GM12878 (cell line): ENCODE measurements at regions not wholly inside any gene's neighbourhood (a gene's known extent, or its start where the extent isn't known, plus 50 kb on each side); places are given as distances from the start of the nearest gene placed in this dataset.

ENCODE experiments used
- CTCF ChIP-seq, 3 experiments: IDR thresholded peaks in 2 of 3; conservative IDR thresholded peaks in 1 of 3; 2 replicates each; pipeline ENCODE4 v1.5.1; 2011; ENCODE audit warnings: low read depth in 3 of 3, low read length in 3 of 3, mild to moderate bottlenecking in 3 of 3, control low read depth in 2 of 3, moderate library complexity in 2 of 3, inconsistent platforms in 1 of 3, mixed read lengths in 1 of 3; ENCODE audit not compliant: control insufficient read depth in 2 of 3, insufficient read depth in 1 of 3; ENCODE audit errors: extremely low read depth in 1 of 3
- EGR1 ChIP-seq, 2 experiments: IDR thresholded peaks; 1 replicate in 1 of 2; 2 replicates in 1 of 2; pipeline ENCODE4 v1.6.1; 2011 to 2012; ENCODE audit warnings: low read depth in 2 of 2, low read length in 2 of 2, borderline replicate concordance in 1 of 2, mild to moderate bottlenecking in 1 of 2, moderate library complexity in 1 of 2
- IKZF1 ChIP-seq: fragments of 450-650 bp; conservative IDR thresholded peaks from 2 replicates; pipeline ENCODE4 v1.6.1; 2017; ENCODE audit warnings: antibody characterized with exemption, mild to moderate bottlenecking
- NFYA ChIP-seq: IDR thresholded peaks from 2 replicates; pipeline ENCODE4 v1.6.1; 2011; ENCODE audit warnings: low read depth, mild to moderate bottlenecking, low read length, improper control_type of control experiment, borderline replicate concordance
- PAX8 ChIP-seq: fragments of 450-650 bp; IDR thresholded peaks from 2 replicates; pipeline ENCODE4 v1.6.1; 2017; ENCODE audit warnings: mild to moderate bottlenecking, moderate library complexity
- RFX5 ChIP-seq: IDR thresholded peaks from 2 replicates; pipeline ENCODE4 v1.6.1; 2011; ENCODE audit warnings: low read depth, low read length, improper control_type of control experiment
- ZNF24 ChIP-seq: fragments of 450-650 bp; IDR thresholded peaks from 2 replicates; pipeline ENCODE4 v1.6.1; 2017; ENCODE audit warnings: antibody characterized with exemption, mild to moderate bottlenecking
- ZNF384 ChIP-seq: IDR thresholded peaks from 2 replicates; pipeline ENCODE4 v1.6.1; 2012; ENCODE audit warnings: low read depth, mild to moderate bottlenecking, low read length, improper control_type of control experiment, borderline replicate concordance
- TF ChIP-seq, protein P1 (sequence below): fragments of 450-650 bp; IDR thresholded peaks from 2 replicates; pipeline ENCODE4 v1.6.1; 2016; ENCODE audit warnings: mild to moderate bottlenecking

DNA sequence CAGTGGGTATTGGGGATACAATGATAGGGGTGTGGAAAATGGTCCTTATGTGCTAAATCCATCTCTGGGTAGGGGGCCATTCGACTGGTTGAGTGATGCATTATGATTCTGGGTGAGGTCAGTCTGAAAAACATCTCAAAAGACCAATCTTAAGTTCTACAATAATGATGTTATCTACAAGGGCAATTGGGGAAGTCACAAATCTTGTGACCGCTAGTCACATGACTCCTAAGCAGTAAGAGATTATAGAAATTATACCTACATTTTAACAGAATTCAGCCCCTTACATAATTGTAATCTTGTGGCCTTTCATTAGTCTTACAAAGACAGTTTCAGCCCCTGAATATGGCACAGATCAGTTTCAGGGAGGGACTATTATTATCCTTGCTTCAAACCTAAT, 224.7 kb downstream of the PIK3R1 start:
- TF ChIP-seq CTCF (IDR thresholded peaks at IDR 0.05 in 2 of 3, conservative IDR thresholded peaks at IDR 0.05 in 1 of 3; ENCODE audit: control insufficient read depth in 2 of 3, extremely low read depth in 1 of 3, insufficient read depth in 1 of 3, low read depth in 3 of 3, low read length in 3 of 3) (no peak), RFX5 (no peak), IKZF1 (no peak), NFYA (no peak), EGR1 (IDR thresholded peaks at IDR 0.05; ENCODE audit: borderline replicate concordance in 1 of 2, low read depth in 2 of 2, low read length in 2 of 2) (no peak), ZNF384 (no peak), PAX8 (no peak), ZNF24 (no peak)
- TF ChIP-seq, protein P1, sequence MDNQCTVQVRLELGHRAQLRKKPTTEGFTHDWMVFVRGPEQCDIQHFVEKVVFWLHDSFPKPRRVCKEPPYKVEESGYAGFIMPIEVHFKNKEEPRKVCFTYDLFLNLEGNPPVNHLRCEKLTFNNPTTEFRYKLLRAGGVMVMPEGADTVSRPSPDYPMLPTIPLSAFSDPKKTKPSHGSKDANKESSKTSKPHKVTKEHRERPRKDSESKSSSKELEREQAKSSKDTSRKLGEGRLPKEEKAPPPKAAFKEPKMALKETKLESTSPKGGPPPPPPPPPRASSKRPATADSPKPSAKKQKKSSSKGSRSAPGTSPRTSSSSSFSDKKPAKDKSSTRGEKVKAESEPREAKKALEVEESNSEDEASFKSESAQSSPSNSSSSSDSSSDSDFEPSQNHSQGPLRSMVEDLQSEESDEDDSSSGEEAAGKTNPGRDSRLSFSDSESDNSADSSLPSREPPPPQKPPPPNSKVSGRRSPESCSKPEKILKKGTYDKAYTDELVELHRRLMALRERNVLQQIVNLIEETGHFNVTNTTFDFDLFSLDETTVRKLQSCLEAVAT: no peak
